Endothelial cell (in vitro differentiated cells): ENCODE measurements at regions not wholly inside any gene's neighbourhood (a gene's known extent, or its start where the extent isn't known, plus 50 kb on each side); places are given as distances from the start of the nearest gene placed in this dataset.

ENCODE experiments used
- DNase-seq: peaks from one replicate; pipeline ENCODE4 v3.0.0; 2021; ENCODE audit warnings: low spot score
- H3K27ac Mint-ChIP-seq: one replicate; pipeline ENCODE4 v1.8.0; 2021; ENCODE audit warnings: mixed read lengths, inconsistent platforms; ENCODE audit not compliant: unreplicated experiment
- H3K27me3 Mint-ChIP-seq: one replicate; pipeline ENCODE4 v1.8.0; 2021; ENCODE audit warnings: mild to moderate bottlenecking, moderate library complexity, mixed read lengths, inconsistent platforms; ENCODE audit not compliant: unreplicated experiment
- H3K36me3 Mint-ChIP-seq: one replicate; pipeline ENCODE4 v1.8.0; 2021; ENCODE audit warnings: mild to moderate bottlenecking, low read depth, mixed read lengths, inconsistent platforms; ENCODE audit not compliant: unreplicated experiment
- H3K4me1 Mint-ChIP-seq: one replicate; pipeline ENCODE4 v1.8.0; 2021; ENCODE audit warnings: mild to moderate bottlenecking, mixed read lengths, inconsistent platforms; ENCODE audit not compliant: unreplicated experiment
- H3K4me3 Mint-ChIP-seq: one replicate; pipeline ENCODE4 v1.8.0; 2021; ENCODE audit warnings: mild to moderate bottlenecking, mixed read lengths, inconsistent platforms; ENCODE audit not compliant: unreplicated experiment
- H3K9me3 Mint-ChIP-seq: one replicate; pipeline ENCODE4 v1.8.0; 2021; ENCODE audit warnings: mixed read lengths, inconsistent platforms; ENCODE audit not compliant: unreplicated experiment
- CTCF ChIP-seq: fragments of 200-600 bp; sonication (generic); IDR thresholded peaks from one replicate; pipeline ENCODE4 v1.5.0; 2021; ENCODE audit warnings: antibody characterized with exemption; ENCODE audit not compliant: unreplicated experiment

DNA sequence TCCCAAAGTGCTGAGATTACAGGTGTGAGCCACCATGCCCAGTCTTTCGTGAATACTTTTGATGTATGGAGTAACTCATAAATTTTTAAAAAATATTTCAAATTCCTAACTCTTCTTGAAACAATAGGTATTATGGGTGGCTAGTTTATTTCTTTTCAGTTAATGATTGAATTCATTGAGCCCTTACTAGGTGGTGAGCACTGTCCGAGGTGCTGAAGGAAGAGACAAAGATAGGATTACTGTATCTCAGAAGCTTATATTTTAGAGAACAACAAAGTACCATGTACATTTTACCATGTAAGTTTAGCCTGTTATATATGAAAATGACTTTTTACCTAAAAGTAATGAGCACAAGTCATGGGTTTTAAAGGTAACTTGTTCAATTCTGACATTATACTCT, 418.3 kb downstream of the NPIPA7 start:
- no peaks in the 10 kb centered on the region for H3K27me3 Mint-ChIP-seq
- no peaks in the 10 kb centered on the region for H3K9me3 Mint-ChIP-seq
- no peak overlapping the region for H3K4me3 Mint-ChIP-seq
- H3K27ac Mint-ChIP-seq, result no peak overlapping the region
- H3K4me1 Mint-ChIP-seq, result no peaks in the 10 kb centered on the region
- no peak for TF ChIP-seq CTCF
- DNase-seq, result no peak
- no peaks in the 10 kb centered on the region for H3K36me3 Mint-ChIP-seq

DNA sequence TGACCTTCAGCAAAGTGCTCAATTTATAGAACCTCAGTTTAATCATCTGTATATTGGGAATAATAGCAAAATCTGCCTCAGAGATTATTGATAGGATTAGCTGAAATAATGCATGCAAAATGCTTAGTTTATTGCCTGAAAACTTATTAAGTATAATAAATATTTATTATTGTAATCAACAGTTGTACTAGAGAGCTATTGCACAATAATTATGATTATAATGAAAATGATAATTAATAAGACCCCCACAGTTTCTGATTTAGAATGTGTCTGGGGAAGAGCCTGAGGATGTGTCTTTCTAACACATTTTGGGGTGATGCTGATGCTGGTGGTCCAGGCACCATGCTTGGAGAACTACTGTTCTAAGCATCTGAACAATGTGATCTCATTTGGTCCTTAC, 419.6 kb downstream of the NPIPA7 start:
- no peaks in the 10 kb centered on the region for H3K4me1 Mint-ChIP-seq
- DNase-seq, result no peak
- H3K27me3 Mint-ChIP-seq, result no peaks in the 10 kb centered on the region
- no peaks in the 10 kb centered on the region for H3K36me3 Mint-ChIP-seq
- TF ChIP-seq CTCF, result no peak
- H3K4me3 Mint-ChIP-seq, result no peak overlapping the region
- H3K27ac Mint-ChIP-seq, result no peak overlapping the region
- H3K9me3 Mint-ChIP-seq, result no peaks in the 10 kb centered on the region

- no peaks in the 10 kb centered on the region for H3K27me3 Mint-ChIP-seq
- DNase-seq, result no peak
Observed at GRCh38 chr16:16805809-16806208, 426.9 kb downstream of the NPIPA7 start.

DNA sequence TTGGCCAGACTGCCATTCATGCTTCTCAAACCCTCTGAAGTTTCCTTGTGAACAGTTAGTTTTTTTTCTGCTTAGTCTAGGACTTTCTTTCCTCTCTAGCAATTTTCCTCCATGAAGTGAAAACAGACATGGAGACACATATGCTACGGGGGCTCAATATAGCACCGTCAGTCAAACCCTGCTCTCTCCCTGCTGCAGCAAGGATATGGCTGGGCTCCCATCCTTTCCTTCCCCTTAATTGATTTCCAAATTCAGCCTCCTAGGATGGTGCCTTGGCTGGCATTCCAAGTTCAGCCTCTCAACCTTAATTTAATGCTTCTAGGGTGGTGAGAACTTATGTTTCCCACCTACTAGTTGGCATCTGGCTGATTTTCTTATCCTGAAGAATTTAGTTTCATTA, 436.7 kb downstream of the NPIPA7 start:
- no peaks in the 10 kb centered on the region for H3K36me3 Mint-ChIP-seq
- DNase-seq, result no peak
- H3K27ac Mint-ChIP-seq, result no peak overlapping the region
- TF ChIP-seq CTCF, result no peak
- no peaks in the 10 kb centered on the region for H3K9me3 Mint-ChIP-seq
- no peaks in the 10 kb centered on the region for H3K4me1 Mint-ChIP-seq
- no peak overlapping the region for H3K4me3 Mint-ChIP-seq
- peaks cover 5% of the 10 kb centered on the region for H3K27me3 Mint-ChIP-seq

More at GRCh38 chr16:16805809-16806208, 426.9 kb downstream of the NPIPA7 start:
- no peak overlapping the region for H3K27ac Mint-ChIP-seq
- TF ChIP-seq CTCF, result no peak
- H3K9me3 Mint-ChIP-seq, result no peaks in the 10 kb centered on the region
- no peaks in the 10 kb centered on the region for H3K36me3 Mint-ChIP-seq
- H3K4me1 Mint-ChIP-seq, result no peaks in the 10 kb centered on the region
- H3K4me3 Mint-ChIP-seq, result no peak overlapping the region

DNA sequence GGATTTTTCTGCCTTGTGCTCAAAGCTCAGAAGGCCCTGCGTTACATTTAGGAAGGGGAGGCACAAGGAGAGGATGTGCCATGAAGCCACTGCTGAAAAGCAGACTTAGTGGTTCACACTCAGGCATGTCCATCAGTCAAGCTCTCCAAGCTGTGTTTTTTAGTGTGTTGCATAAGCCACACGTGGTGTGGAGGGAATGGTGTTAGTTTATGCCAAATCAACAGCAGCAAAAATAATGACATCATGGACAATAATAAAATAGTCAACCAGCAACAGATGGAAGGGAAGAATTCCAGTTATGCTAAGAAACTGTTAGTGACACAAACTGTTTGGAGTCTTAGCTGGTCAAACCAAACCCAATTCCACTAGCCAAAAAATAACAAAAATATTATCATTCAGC, 438.3 kb downstream of the NPIPA7 start:
- Mint-ChIP-seq H3K4me3 (no peak overlapping the region), H3K27me3 (peaks cover 3% of the 10 kb centered on the region), H3K36me3 (no peaks in the 10 kb centered on the region), H3K9me3 (no peaks in the 10 kb centered on the region), H3K27ac (no peak overlapping the region), H3K4me1 (no peaks in the 10 kb centered on the region)
- TF ChIP-seq CTCF, result no peak
- no peak for DNase-seq
